ENCODE measurements at regions not wholly inside any gene's neighbourhood (a gene's known extent, or its start where the extent isn't known, plus 50 kb on each side); places are given as distances from the start of the nearest gene placed in this dataset.

DNA sequence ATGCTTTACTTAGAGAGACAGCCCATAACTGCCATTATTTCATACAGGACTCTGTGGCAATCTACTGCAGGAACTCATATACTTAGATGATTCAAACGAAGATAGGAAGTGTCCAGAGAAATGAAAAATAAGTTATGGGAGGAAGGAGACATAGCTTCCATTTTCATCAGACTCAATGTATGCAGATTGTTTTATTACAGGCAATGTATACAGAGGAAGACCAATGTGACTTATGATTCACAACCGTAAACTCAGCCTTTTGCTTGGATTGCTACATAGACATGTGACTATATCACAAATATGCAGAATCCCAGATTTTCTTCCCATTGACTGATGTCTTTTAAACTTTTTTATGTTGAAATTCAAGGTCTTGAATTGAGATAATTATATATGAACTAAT lies 793.4 kb downstream of the SATB2 start:
- TF ChIP-seq, protein P1, sequence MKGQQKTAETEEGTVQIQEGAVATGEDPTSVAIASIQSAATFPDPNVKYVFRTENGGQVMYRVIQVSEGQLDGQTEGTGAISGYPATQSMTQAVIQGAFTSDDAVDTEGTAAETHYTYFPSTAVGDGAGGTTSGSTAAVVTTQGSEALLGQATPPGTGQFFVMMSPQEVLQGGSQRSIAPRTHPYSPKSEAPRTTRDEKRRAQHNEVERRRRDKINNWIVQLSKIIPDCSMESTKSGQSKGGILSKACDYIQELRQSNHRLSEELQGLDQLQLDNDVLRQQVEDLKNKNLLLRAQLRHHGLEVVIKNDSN (IDR thresholded peaks at IDR 0.05): no peak
- no peak for TF ChIP-seq EP300 (IDR thresholded peaks at IDR 0.05; ENCODE audit: borderline replicate concordance)
- no peak for TF ChIP-seq RAD21 (IDR thresholded peaks at IDR 0.05; ENCODE audit: low read depth)
- no peak for TF ChIP-seq YY1 (IDR thresholded peaks at IDR 0.05; ENCODE audit: low read depth)
- TF ChIP-seq FOXM1 (IDR thresholded peaks at IDR 0.05; ENCODE audit: borderline replicate concordance, low read depth): no peak
- TF ChIP-seq, protein P2, sequence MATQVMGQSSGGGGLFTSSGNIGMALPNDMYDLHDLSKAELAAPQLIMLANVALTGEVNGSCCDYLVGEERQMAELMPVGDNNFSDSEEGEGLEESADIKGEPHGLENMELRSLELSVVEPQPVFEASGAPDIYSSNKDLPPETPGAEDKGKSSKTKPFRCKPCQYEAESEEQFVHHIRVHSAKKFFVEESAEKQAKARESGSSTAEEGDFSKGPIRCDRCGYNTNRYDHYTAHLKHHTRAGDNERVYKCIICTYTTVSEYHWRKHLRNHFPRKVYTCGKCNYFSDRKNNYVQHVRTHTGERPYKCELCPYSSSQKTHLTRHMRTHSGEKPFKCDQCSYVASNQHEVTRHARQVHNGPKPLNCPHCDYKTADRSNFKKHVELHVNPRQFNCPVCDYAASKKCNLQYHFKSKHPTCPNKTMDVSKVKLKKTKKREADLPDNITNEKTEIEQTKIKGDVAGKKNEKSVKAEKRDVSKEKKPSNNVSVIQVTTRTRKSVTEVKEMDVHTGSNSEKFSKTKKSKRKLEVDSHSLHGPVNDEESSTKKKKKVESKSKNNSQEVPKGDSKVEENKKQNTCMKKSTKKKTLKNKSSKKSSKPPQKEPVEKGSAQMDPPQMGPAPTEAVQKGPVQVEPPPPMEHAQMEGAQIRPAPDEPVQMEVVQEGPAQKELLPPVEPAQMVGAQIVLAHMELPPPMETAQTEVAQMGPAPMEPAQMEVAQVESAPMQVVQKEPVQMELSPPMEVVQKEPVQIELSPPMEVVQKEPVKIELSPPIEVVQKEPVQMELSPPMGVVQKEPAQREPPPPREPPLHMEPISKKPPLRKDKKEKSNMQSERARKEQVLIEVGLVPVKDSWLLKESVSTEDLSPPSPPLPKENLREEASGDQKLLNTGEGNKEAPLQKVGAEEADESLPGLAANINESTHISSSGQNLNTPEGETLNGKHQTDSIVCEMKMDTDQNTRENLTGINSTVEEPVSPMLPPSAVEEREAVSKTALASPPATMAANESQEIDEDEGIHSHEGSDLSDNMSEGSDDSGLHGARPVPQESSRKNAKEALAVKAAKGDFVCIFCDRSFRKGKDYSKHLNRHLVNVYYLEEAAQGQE (IDR thresholded peaks at IDR 0.05; ENCODE audit: low read depth): no peak
- TF ChIP-seq CREB1 (IDR thresholded peaks at IDR 0.05; ENCODE audit: low read depth): no peak
- no peak for TF ChIP-seq TCF12 (IDR thresholded peaks at IDR 0.05; ENCODE audit: low read depth)
- TF ChIP-seq TAF1 (IDR thresholded peaks at IDR 0.05; ENCODE audit: low read depth): no peak

All from Ishikawa (cell line).